Caco-2 (cell line): ENCODE measurements at regions not wholly inside any gene's neighbourhood (a gene's known extent, or its start where the extent isn't known, plus 50 kb on each side); places are given as distances from the start of the nearest gene placed in this dataset.

Source experiments
- BruUV-seq: library from RNA; stranded (reverse); fragments of 400-500 nt; replicated peaks from 2 replicates; lab custom pipeline; 2021; lab: Mats Ljungman, UMichigan
- CTCF ChIA-PET: fragments of 300-600 bp; sonication (Branson Sonifier 250); formaldehyde crosslinking; loops from one replicate; lab custom pipeline; 2022; ENCODE audit warnings: antibody characterized with exemption; lab: Charles Lee
- POLR2A ChIA-PET: fragments of 300-600 bp; sonication (Branson Sonifier 250); formaldehyde crosslinking; loops from one replicate; lab custom pipeline; 2022; ENCODE audit warnings: antibody characterized with exemption; lab: Charles Lee
- DNase-seq, 2 experiments: peaks; one replicate each; pipeline versions ENCODE4 v3.0.0 to v3.0.0-alpha.2; 2020 to 2022
- H3K27me3 ChIP-seq: replicated peaks from 2 replicates; pipeline ENCODE4 v1.6.0; 2011; ENCODE audit warnings: low read length; ENCODE audit not compliant: control insufficient read depth, insufficient read depth
- H3K36me3 ChIP-seq: 2 replicates; pipeline ENCODE4 v1.5.1; 2011; ENCODE audit warnings: low read length; ENCODE audit not compliant: control insufficient read depth, insufficient read depth
- H3K4me1 ChIP-seq: fragments of 250-450 bp; sonication (Bioruptor Pico); 2 replicates; pipeline ENCODE4 v1.5.1; 2020; ENCODE audit warnings: mild to moderate bottlenecking
- H3K4me3 ChIP-seq: 2 replicates; pipeline ENCODE4 v1.5.1; 2011; ENCODE audit warnings: low read depth, mild to moderate bottlenecking, control low read depth, low read length
- H3K9me3 ChIP-seq: fragments of 250-450 bp; sonication (Bioruptor Pico); 2 replicates; pipeline ENCODE4 v1.5.1; 2020; ENCODE audit warnings: mild to moderate bottlenecking, moderate library complexity
- H3K27ac Mint-ChIP-seq: one replicate; pipeline ENCODE4 v1.8.0; 2022; ENCODE audit warnings: mixed read lengths; ENCODE audit not compliant: unreplicated experiment
- H3K27me3 Mint-ChIP-seq: one replicate; pipeline ENCODE4 v1.8.0; 2022; ENCODE audit warnings: mixed read lengths; ENCODE audit not compliant: insufficient read depth, unreplicated experiment
- H3K36me3 Mint-ChIP-seq: one replicate; pipeline ENCODE4 v1.8.0; 2022; ENCODE audit warnings: mild to moderate bottlenecking, mixed read lengths; ENCODE audit not compliant: insufficient read depth, unreplicated experiment
- H3K4me1 Mint-ChIP-seq: one replicate; pipeline ENCODE4 v1.8.0; 2022; ENCODE audit warnings: low read depth, mixed read lengths; ENCODE audit not compliant: unreplicated experiment
- H3K4me3 Mint-ChIP-seq: one replicate; pipeline ENCODE4 v1.8.0; 2022; ENCODE audit warnings: mild to moderate bottlenecking, moderate library complexity, mixed read lengths; ENCODE audit not compliant: unreplicated experiment
- H3K9me3 Mint-ChIP-seq: one replicate; pipeline ENCODE4 v1.8.0; 2022; ENCODE audit warnings: mixed read lengths; ENCODE audit not compliant: unreplicated experiment
- intact Hi-C: fragments of 100-400 bp; cut with micrococcal nuclease; formaldehyde crosslinking; loops from one replicate; pipeline ENCODE4 v1.10.0; 2022; ENCODE audit not compliant: unreplicated experiment
- TF ChIP-seq, protein P1 (sequence below), 2 experiments: fragments of 200-600 bp in 1 of 2; IDR thresholded peaks; 1 replicate in 1 of 2; 2 replicates in 1 of 2; pipeline versions ENCODE4 v1.5.1 to v1.8.0; 2011 to 2022; ENCODE audit warnings: antibody characterized with exemption in 1 of 2, control low read depth in 1 of 2, inconsistent platforms in 1 of 2, low read depth in 1 of 2, low read length in 1 of 2, mild to moderate bottlenecking in 1 of 2, moderate library complexity in 1 of 2; ENCODE audit not compliant: insufficient read depth in 1 of 2, severe bottlenecking in 1 of 2, unreplicated experiment in 1 of 2

DNA sequence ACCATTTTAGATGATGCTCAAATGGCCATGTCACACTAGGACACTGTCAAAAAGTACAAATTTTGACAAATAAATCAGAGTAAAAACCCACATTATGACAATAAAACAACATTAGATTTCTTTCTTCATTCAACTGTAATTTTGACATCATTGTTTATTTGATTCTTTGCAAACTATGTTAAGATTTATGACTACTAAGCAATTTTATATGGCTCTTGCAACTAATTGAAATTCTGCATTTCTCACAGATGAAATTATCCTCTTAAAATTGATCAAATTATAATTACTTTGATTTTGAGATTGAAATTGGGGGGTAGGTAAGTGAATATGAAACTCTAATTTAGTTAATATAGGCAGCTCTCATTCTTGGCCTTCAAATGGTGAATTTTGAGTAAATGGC is 59.8 kb downstream of the ATOH1 start:
- no peaks in the 10 kb centered on the region for H3K4me1 ChIP-seq
- Mint-ChIP-seq H3K27me3 (no peaks in the 10 kb centered on the region), H3K9me3 (no peaks in the 10 kb centered on the region), H3K27ac (no peak overlapping the region), H3K36me3 (no peaks in the 10 kb centered on the region), H3K4me3 (no peak overlapping the region), H3K4me1 (no peaks in the 10 kb centered on the region)
- TF ChIP-seq, protein P1, sequence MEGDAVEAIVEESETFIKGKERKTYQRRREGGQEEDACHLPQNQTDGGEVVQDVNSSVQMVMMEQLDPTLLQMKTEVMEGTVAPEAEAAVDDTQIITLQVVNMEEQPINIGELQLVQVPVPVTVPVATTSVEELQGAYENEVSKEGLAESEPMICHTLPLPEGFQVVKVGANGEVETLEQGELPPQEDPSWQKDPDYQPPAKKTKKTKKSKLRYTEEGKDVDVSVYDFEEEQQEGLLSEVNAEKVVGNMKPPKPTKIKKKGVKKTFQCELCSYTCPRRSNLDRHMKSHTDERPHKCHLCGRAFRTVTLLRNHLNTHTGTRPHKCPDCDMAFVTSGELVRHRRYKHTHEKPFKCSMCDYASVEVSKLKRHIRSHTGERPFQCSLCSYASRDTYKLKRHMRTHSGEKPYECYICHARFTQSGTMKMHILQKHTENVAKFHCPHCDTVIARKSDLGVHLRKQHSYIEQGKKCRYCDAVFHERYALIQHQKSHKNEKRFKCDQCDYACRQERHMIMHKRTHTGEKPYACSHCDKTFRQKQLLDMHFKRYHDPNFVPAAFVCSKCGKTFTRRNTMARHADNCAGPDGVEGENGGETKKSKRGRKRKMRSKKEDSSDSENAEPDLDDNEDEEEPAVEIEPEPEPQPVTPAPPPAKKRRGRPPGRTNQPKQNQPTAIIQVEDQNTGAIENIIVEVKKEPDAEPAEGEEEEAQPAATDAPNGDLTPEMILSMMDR (IDR thresholded peaks at IDR 0.05; ENCODE audit: insufficient read depth in 1 of 2, low read depth in 1 of 2, low read length in 1 of 2, severe bottlenecking in 1 of 2, unreplicated experiment in 1 of 2) = no peak
- intact Hi-C loops = no loop called here
- no peak overlapping the region for H3K4me3 ChIP-seq
- POLR2A ChIA-PET = no interaction called here
- CTCF ChIA-PET = no interaction called here
- no peaks in the 10 kb centered on the region for H3K9me3 ChIP-seq
- no peaks in the 10 kb centered on the region for H3K27me3 ChIP-seq
- DNase-seq = no peak
- no peaks in the 10 kb centered on the region for H3K36me3 ChIP-seq
- BruUV-seq = no TSS peak

- H3K4me1 Mint-ChIP-seq = no peaks in the 10 kb centered on the region
- no peaks in the 10 kb centered on the region for H3K4me1 ChIP-seq
- H3K36me3 Mint-ChIP-seq = no peaks in the 10 kb centered on the region
- H3K9me3 Mint-ChIP-seq = no peaks in the 10 kb centered on the region
- intact Hi-C loops = no loop called here
- H3K36me3 ChIP-seq = no peaks in the 10 kb centered on the region
- no peak for DNase-seq
- BruUV-seq = no TSS peak
- H3K4me3 ChIP-seq = no peak overlapping the region
- H3K27me3 Mint-ChIP-seq = no peaks in the 10 kb centered on the region
- H3K4me3 Mint-ChIP-seq = no peak overlapping the region
- no peak overlapping the region for H3K27ac Mint-ChIP-seq
- H3K9me3 ChIP-seq = no peaks in the 10 kb centered on the region
- TF ChIP-seq, protein P1 (IDR thresholded peaks at IDR 0.05; ENCODE audit: insufficient read depth in 1 of 2, low read depth in 1 of 2, low read length in 1 of 2, severe bottlenecking in 1 of 2, unreplicated experiment in 1 of 2) = no peak
- no peaks in the 10 kb centered on the region for H3K27me3 ChIP-seq
- CTCF ChIA-PET = no interaction called here
- POLR2A ChIA-PET = no interaction called here
Observed at GRCh38 chr4:93888768-93889167, 60.2 kb downstream of the ATOH1 start.

DNA sequence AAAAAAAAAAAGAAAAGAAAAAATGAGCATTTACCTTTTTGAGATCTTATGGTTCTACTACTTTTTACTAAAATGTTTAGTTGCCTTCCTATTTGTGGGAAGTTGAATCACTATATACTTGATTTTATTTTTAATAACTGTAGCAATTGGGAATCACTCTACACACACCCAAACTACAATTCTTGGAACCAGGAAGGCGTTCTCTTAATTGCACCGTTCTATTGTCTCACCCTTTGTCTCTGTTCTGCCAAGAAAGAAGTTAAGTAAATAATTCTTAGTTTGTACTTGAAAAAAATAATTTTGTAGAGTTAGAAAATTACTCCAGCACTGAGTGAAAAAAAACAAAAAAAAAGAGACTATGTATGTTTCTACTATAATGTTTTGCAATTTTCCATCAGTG is 62.7 kb downstream of the ATOH1 start:
- no peak overlapping the region for H3K4me3 ChIP-seq
- BruUV-seq = no TSS peak
- H3K27me3 ChIP-seq = no peaks in the 10 kb centered on the region
- no peak overlapping the region for H3K27ac Mint-ChIP-seq
- no peaks in the 10 kb centered on the region for H3K36me3 ChIP-seq
- ChIA-PET POLR2A (no interaction called here), CTCF (no interaction called here)
- intact Hi-C loops = no loop called here
- no peaks in the 10 kb centered on the region for H3K27me3 Mint-ChIP-seq
- no peaks in the 10 kb centered on the region for H3K4me1 Mint-ChIP-seq
- H3K9me3 Mint-ChIP-seq = no peaks in the 10 kb centered on the region
- no peak for DNase-seq
- no peaks in the 10 kb centered on the region for H3K4me1 ChIP-seq
- no peak overlapping the region for H3K4me3 Mint-ChIP-seq
- no peaks in the 10 kb centered on the region for H3K36me3 Mint-ChIP-seq
- H3K9me3 ChIP-seq = no peaks in the 10 kb centered on the region
- TF ChIP-seq, protein P1 (IDR thresholded peaks at IDR 0.05; ENCODE audit: insufficient read depth in 1 of 2, low read depth in 1 of 2, low read length in 1 of 2, severe bottlenecking in 1 of 2, unreplicated experiment in 1 of 2) = no peak
